GM12864 (cell line): ENCODE measurements at regions not wholly inside any gene's neighbourhood (a gene's known extent, or its start where the extent isn't known, plus 50 kb on each side); places are given as distances from the start of the nearest gene placed in this dataset.

ENCODE experiments used
- DNase-seq: peaks from one replicate; pipeline ENCODE4 v3.0.0-alpha.2; 2011; ENCODE audit warnings: low read depth
- H3K4me3 ChIP-seq: 2 replicates; pipeline ENCODE4 v1.5.1; 2011; ENCODE audit warnings: mild to moderate bottlenecking, low read depth, low read length, control low read depth
- TF ChIP-seq, protein P1 (sequence below): IDR thresholded peaks from 2 replicates; pipeline ENCODE4 v1.5.1; 2011; ENCODE audit warnings: low read depth, mild to moderate bottlenecking, moderate library complexity, low read length, control low read depth, inconsistent platforms; ENCODE audit errors: missing control alignments

DNA sequence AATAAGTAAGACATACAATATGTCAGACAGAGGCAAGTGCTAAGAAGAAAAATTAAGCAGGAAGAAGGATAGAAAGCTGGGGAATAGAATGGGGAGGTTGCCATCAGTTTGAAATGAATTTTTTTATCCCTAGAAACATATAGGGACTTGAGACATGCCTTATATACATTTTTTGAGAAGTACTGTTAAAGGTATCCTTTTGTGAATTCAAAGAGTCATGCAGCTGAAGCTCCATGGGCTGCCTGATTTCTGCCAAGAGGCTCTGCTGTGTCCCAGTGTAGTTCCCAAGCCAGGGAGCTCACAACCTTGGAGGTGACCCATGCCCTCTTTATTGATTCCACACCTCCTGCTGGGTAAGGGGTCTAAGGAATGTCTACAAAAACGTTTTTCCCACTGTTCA lies 564.6 kb upstream of the DIPK2B start:
- TF ChIP-seq, protein P1, sequence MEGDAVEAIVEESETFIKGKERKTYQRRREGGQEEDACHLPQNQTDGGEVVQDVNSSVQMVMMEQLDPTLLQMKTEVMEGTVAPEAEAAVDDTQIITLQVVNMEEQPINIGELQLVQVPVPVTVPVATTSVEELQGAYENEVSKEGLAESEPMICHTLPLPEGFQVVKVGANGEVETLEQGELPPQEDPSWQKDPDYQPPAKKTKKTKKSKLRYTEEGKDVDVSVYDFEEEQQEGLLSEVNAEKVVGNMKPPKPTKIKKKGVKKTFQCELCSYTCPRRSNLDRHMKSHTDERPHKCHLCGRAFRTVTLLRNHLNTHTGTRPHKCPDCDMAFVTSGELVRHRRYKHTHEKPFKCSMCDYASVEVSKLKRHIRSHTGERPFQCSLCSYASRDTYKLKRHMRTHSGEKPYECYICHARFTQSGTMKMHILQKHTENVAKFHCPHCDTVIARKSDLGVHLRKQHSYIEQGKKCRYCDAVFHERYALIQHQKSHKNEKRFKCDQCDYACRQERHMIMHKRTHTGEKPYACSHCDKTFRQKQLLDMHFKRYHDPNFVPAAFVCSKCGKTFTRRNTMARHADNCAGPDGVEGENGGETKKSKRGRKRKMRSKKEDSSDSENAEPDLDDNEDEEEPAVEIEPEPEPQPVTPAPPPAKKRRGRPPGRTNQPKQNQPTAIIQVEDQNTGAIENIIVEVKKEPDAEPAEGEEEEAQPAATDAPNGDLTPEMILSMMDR = no peak
- no peak for DNase-seq
- H3K4me3 ChIP-seq = no peak overlapping the region

- no peak overlapping the region for H3K4me3 ChIP-seq
- TF ChIP-seq, protein P1 = no peak
- DNase-seq = no peak
Observed at GRCh38 chrX:45762699-45763647, 562.3 kb upstream of the DIPK2B start.

- TF ChIP-seq, protein P1 = no peak
- DNase-seq = no peak
- H3K4me3 ChIP-seq = no peak overlapping the region
Observed at GRCh38 chrX:45761920-45762319, 561.2 kb upstream of the DIPK2B start.

- TF ChIP-seq, protein P1 = no peak
- DNase-seq = no peak
- no peak overlapping the region for H3K4me3 ChIP-seq
Observed at GRCh38 chrX:45760187-45760742, 559.6 kb upstream of the DIPK2B start.

DNA sequence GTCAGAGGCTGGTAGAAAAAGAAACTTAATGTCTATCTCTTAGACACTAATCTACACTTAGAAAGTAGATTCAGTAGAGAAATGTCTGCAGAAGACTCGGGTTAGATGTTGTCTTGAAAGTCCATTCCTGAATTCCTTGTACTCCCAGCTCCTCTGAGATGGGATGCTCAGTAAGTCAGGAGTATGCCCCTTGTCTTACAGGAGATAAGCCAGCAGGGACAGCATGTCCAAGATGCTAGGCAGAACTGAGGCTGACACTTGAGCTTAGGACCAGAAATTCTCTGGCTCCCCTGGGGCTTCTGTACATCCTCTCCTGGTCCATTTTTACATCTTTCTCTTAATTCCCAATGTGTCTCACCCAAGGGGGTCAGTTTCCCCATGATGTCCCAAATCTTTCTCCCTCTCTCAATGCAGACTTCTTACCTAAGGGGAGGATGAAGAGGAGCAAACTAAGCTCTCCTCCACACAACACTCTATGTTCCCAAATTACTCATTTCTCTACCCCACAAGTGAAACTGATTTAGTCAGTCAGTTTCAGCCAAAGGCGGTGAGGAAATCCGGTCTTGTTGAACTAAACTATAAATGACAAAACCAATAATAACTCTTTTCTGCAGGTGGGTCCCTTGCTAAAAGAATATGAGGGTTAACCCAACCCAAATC lies 558.2 kb upstream of the DIPK2B start:
- no peak for DNase-seq

DNA sequence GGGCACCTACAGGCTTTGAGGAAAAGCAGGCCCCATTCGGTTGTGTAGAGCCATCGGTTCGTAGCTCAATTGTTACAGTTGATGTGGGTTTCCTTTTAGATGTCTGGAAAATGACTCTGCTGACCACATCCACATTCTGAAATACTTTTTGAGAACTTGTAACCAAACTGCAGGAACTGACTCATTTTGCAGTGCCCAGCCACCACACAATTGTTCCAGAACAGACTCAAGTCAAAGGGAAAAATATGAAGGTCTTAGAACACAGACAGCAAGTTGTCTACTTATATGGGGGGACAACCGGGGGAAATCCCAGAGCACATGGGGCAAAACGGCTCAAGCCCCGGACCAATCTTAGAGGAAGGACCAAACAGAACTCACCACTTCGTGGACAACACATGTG lies 557.6 kb upstream of the DIPK2B start:
- H3K4me3 ChIP-seq = no peak overlapping the region
- TF ChIP-seq, protein P1 = no peak
- no peak for DNase-seq

More for the DNA sequence above, 558.2 kb upstream of the DIPK2B start:
- TF ChIP-seq, protein P1 = no peak
- no peak overlapping the region; the same call in 1 of the 2 replicates for H3K4me3 ChIP-seq
